Body of pancreas (tissue), 4 donors: ENCODE measurements at regions not wholly inside any gene's neighbourhood (a gene's known extent, or its start where the extent isn't known, plus 50 kb on each side); places are given as distances from the start of the nearest gene placed in this dataset.

ENCODE experiments used
- ATAC-seq: fragments of 150-250 bp; one replicate; pipeline ENCODE4 v1.9.1; 2016
- DNase-seq, 4 donors: peaks; one replicate each; pipeline ENCODE4 v3.0.0-alpha.2; 2019
- H3K27ac ChIP-seq, 4 donors: fragments of 200-600 bp; sonication (generic); 1 replicate in 3 of 4; 2 replicates in 1 of 4; pipeline versions ENCODE4 v1.5.1 to v1.6.1; 2016 to 2019; ENCODE audit warnings: mild to moderate bottlenecking in 1 of 4, mixed read lengths in 1 of 4, moderate library complexity in 1 of 4
- H3K27me3 ChIP-seq, 2 donors: fragments of 200-600 bp; sonication (generic); one replicate each; pipeline ENCODE4 v1.6.0; 2016; ENCODE audit warnings: mild to moderate bottlenecking in 1 of 2
- H3K36me3 ChIP-seq, 2 donors: fragments of 200-600 bp; sonication (generic); replicated peaks in 1 of 2; 2 replicates each; pipeline ENCODE4 v1.5.1; 2016; ENCODE audit warnings: low read depth in 2 of 2; ENCODE audit not compliant: insufficient read depth in 1 of 2
- H3K4me1 ChIP-seq: fragments of 200-600 bp; sonication (generic); one replicate; pipeline ENCODE4 v1.6.0; 2016
- H3K4me3 ChIP-seq, 2 donors: fragments of 200-600 bp; sonication (generic); 1 replicate in 1 of 2; 2 replicates in 1 of 2; pipeline ENCODE4 v1.5.1; 2016 to 2019
- H3K9me3 ChIP-seq, 3 donors: fragments of 200-600 bp; sonication (generic); 1 replicate in 2 of 3; 2 replicates in 1 of 3; pipeline ENCODE4 v1.5.1; 2016
- CTCF ChIP-seq, 7 experiments: fragments of 450-650 bp in 4 of 7; fragments of 200-600 bp in 3 of 7; sonication (generic) in 3 of 7; IDR thresholded peaks; one replicate each; pipeline ENCODE4 v1.5.1; 2016 to 2019; ENCODE audit warnings: antibody characterized with exemption in 7 of 7
- POLR2A ChIP-seq, 3 donors: fragments of 450-650 bp; IDR thresholded peaks; one replicate each; pipeline ENCODE4 v1.6.1; 2016; ENCODE audit warnings: antibody characterized with exemption in 3 of 3, mild to moderate bottlenecking in 2 of 3
- WGBS, 2 donors: methylation state at CpG; one replicate each; pipeline ENCODE4 v1.1.5; 2017; 5-methylcytosine and 5-hydroxymethylcytosine counted together
- intact Hi-C: fragments of 100-400 bp; cut with DNase I; formaldehyde crosslinking; loops from one replicate; pipeline ENCODE4 v1.15.1; 2023

- TF ChIP-seq CTCF (IDR thresholded peaks at IDR 0.05) (no peak), POLR2A (IDR thresholded peaks at IDR 0.05) (no peak)
- no peak for DNase-seq
Measured at GRCh38 chr1:30374400-30375070, 348.9 kb downstream of the MATN1 start.

GRCh38 chr1:30373471-30374399 lies 349.6 kb downstream of the MATN1 start:
- intact Hi-C loops, result no loop called here
- Histone ChIP-seq H3K4me3 (no peak overlapping the region), H3K27ac (no peak overlapping the region), H3K27me3 (no peaks in the 10 kb centered on the region), H3K9me3 (no peaks in the 10 kb centered on the region), H3K4me1 (no peaks in the 10 kb centered on the region), H3K36me3 (no peaks in the 10 kb centered on the region)
- TF ChIP-seq CTCF (IDR thresholded peaks at IDR 0.05), result no peak
- no peak for TF ChIP-seq POLR2A (IDR thresholded peaks at IDR 0.05)
- no peak for DNase-seq
- WGBS, 2 donors, result 60 to 68% methylated on average over 24 to 25 of the region's 25 CpGs
- no peak for ATAC-seq

More at GRCh38 chr1:30374400-30375070, 348.9 kb downstream of the MATN1 start:
- WGBS, 2 donors, result 75 to 79% methylated on average over 17 to 20 of the region's 20 CpGs
- H3K27ac ChIP-seq, result no peak overlapping the region
- no peak for ATAC-seq
- no peaks in the 10 kb centered on the region for H3K27me3 ChIP-seq
- no peaks in the 10 kb centered on the region for H3K4me1 ChIP-seq
- intact Hi-C loops, result no loop called here
- no peaks in the 10 kb centered on the region for H3K36me3 ChIP-seq
- H3K9me3 ChIP-seq, result no peaks in the 10 kb centered on the region
- H3K4me3 ChIP-seq, result no peak overlapping the region

- no peak overlapping the region for H3K4me3 ChIP-seq
- no peak for TF ChIP-seq POLR2A (IDR thresholded peaks at IDR 0.05)
- TF ChIP-seq CTCF (IDR thresholded peaks at IDR 0.05), result no peak
- intact Hi-C loops, result no loop called here
- H3K36me3 ChIP-seq, result no peaks in the 10 kb centered on the region
- no peaks in the 10 kb centered on the region for H3K9me3 ChIP-seq
- no peak overlapping the region for H3K27ac ChIP-seq
- H3K27me3 ChIP-seq, result no peaks in the 10 kb centered on the region
- no peaks in the 10 kb centered on the region for H3K4me1 ChIP-seq
- no peak for ATAC-seq
- 46 to 53% methylated on average over 6 to 7 of the region's 7 CpGs for WGBS, 2 donors
- no peak for DNase-seq
Measured at GRCh38 chr1:30372792-30373433, 350.5 kb downstream of the MATN1 start.

GRCh38 chr1:30371888-30372791 lies 351.2 kb downstream of the MATN1 start:
- no peak for ATAC-seq
- H3K36me3 ChIP-seq, result no peaks in the 10 kb centered on the region
- no peaks in the 10 kb centered on the region for H3K27me3 ChIP-seq
- WGBS, 2 donors, result 49 to 53% methylated on average over 7 of the region's 7 CpGs
- TF ChIP-seq CTCF (IDR thresholded peaks at IDR 0.05) (no peak), POLR2A (IDR thresholded peaks at IDR 0.05) (no peak)
- H3K4me1 ChIP-seq, result no peaks in the 10 kb centered on the region
- intact Hi-C loops, result no loop called here
- H3K9me3 ChIP-seq, result no peaks in the 10 kb centered on the region
- no peak overlapping the region for H3K27ac ChIP-seq
- H3K4me3 ChIP-seq, result no peak overlapping the region
- DNase-seq, result no peak
